ENCODE measurements at regions not wholly inside any gene's neighbourhood (a gene's known extent, or its start where the extent isn't known, plus 50 kb on each side); places are given as distances from the start of the nearest gene placed in this dataset.

GRCh38 chr2:79389481-79389880, 123.4 kb upstream of the CTNNA2 start:
- TF ChIP-seq CTCF (IDR thresholded peaks at IDR 0.05; ENCODE audit: insufficient read depth, low read length) (no peak), POLR2AphosphoS5 (IDR thresholded peaks at IDR 0.05; ENCODE audit: low read depth) (no peak), REST (IDR thresholded peaks at IDR 0.05; ENCODE audit: insufficient replicate concordance, low read depth) (no peak), GABPA (IDR thresholded peaks at IDR 0.05; ENCODE audit: low read depth) (no peak), SPI1 (IDR thresholded peaks at IDR 0.05; ENCODE audit: borderline replicate concordance, low read depth) (no peak)
- DNase-seq (ENCODE audit: low read depth in 1 of 2, low spot score in 1 of 2) = no peak
- Histone ChIP-seq H3K27ac (replicated peaks) (no peak overlapping the region), H3K4me3 (replicated peaks; ENCODE audit: insufficient read depth, low read length) (no peak overlapping the region), H3K27me3 (ENCODE audit: insufficient read depth, poor library complexity, severe bottlenecking) (no peaks in the 10 kb centered on the region)

DNA sequence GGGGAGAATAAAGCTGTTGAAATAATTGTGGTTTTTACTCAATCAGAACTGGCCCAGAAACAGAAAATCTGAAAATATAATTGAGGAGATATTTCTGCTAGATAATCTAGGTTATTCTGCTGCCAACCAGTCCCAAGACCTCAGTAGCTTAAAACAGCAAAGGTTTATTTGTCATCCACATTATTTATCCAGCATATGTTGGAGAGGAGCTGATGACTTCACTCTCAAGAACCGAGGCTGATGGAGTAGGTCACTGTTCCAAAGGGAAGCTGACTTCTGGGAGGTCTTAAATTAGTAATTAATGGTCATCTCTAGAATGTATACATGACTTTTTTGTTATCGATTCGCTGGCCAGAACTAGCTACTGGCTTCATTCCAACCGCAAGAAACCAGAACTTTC, 124.8 kb upstream of the CTNNA2 start:
- Histone ChIP-seq H3K27ac (replicated peaks) (no peak overlapping the region), H3K4me3 (replicated peaks; ENCODE audit: insufficient read depth, low read length) (no peak overlapping the region), H3K27me3 (ENCODE audit: insufficient read depth, poor library complexity, severe bottlenecking) (no peaks in the 10 kb centered on the region)
- DNase-seq (ENCODE audit: low read depth in 1 of 2, low spot score in 1 of 2) = no peak
- no peak for TF ChIP-seq POLR2AphosphoS5 (IDR thresholded peaks at IDR 0.05; ENCODE audit: low read depth)
- TF ChIP-seq SPI1 (IDR thresholded peaks at IDR 0.05; ENCODE audit: borderline replicate concordance, low read depth) = no peak
- no peak for TF ChIP-seq GABPA (IDR thresholded peaks at IDR 0.05; ENCODE audit: low read depth)
- no peak for TF ChIP-seq CTCF (IDR thresholded peaks at IDR 0.05; ENCODE audit: insufficient read depth, low read length)
- no peak for TF ChIP-seq REST (IDR thresholded peaks at IDR 0.05; ENCODE audit: insufficient replicate concordance, low read depth)

GRCh38 chr2:79387431-79387830, 125.4 kb upstream of the CTNNA2 start:
- no peak for TF ChIP-seq POLR2AphosphoS5 (IDR thresholded peaks at IDR 0.05; ENCODE audit: low read depth)
- TF ChIP-seq SPI1 (IDR thresholded peaks at IDR 0.05; ENCODE audit: borderline replicate concordance, low read depth) = no peak
- no peak for TF ChIP-seq CTCF (IDR thresholded peaks at IDR 0.05; ENCODE audit: insufficient read depth, low read length)
- TF ChIP-seq REST (IDR thresholded peaks at IDR 0.05; ENCODE audit: insufficient replicate concordance, low read depth) = no peak
- TF ChIP-seq GABPA (IDR thresholded peaks at IDR 0.05; ENCODE audit: low read depth) = no peak
- Histone ChIP-seq H3K27ac (replicated peaks) (no peak overlapping the region), H3K4me3 (replicated peaks; ENCODE audit: insufficient read depth, low read length) (no peak overlapping the region), H3K27me3 (ENCODE audit: insufficient read depth, poor library complexity, severe bottlenecking) (no peaks in the 10 kb centered on the region)
- no peak for DNase-seq (ENCODE audit: low read depth in 1 of 2, low spot score in 1 of 2)
